MM.1S (cell line): ENCODE measurements at regions not wholly inside any gene's neighbourhood (a gene's known extent, or its start where the extent isn't known, plus 50 kb on each side); places are given as distances from the start of the nearest gene placed in this dataset.

Experiments used
- DNase-seq: peaks from one replicate; pipeline ENCODE4 v3.0.0-alpha.2; 2015
- H2AFZ ChIP-seq: fragments of 300-600 bp; sonication (generic); 2 replicates; pipeline ENCODE4 v1.6.0; 2016; ENCODE audit warnings: antibody characterized with exemption, low read length
- H3F3A ChIP-seq: fragments of 300-600 bp; sonication (generic); 2 replicates; pipeline ENCODE4 v1.6.1; 2016; ENCODE audit warnings: mild to moderate bottlenecking, antibody characterized with exemption, low read length, moderate library complexity, mixed read lengths; ENCODE audit not compliant: insufficient read depth
- H3K27ac ChIP-seq: fragments of 300-600 bp; sonication (generic); 2 replicates; pipeline ENCODE4 v1.5.1; 2016; ENCODE audit warnings: mild to moderate bottlenecking, low read length
- H3K27me3 ChIP-seq: fragments of 300-600 bp; sonication (generic); replicated peaks from 2 replicates; pipeline ENCODE4 v1.6.0; 2016; ENCODE audit warnings: low read length; ENCODE audit not compliant: insufficient read depth
- H3K36me3 ChIP-seq: fragments of 300-600 bp; sonication (generic); replicated peaks from 2 replicates; pipeline ENCODE4 v1.6.1; 2016; ENCODE audit warnings: mild to moderate bottlenecking, low read length, mixed read lengths; ENCODE audit not compliant: insufficient read depth
- H3K4me1 ChIP-seq: fragments of 300-600 bp; sonication (generic); 2 replicates; pipeline ENCODE4 v1.6.1; 2016; ENCODE audit warnings: low read length, mixed read lengths
- H3K4me2 ChIP-seq: fragments of 300-600 bp; sonication (generic); 2 replicates; pipeline ENCODE4 v1.6.0; 2016; ENCODE audit warnings: low read depth, low read length
- H3K4me3 ChIP-seq: fragments of 300-600 bp; sonication (generic); 2 replicates; pipeline ENCODE4 v1.5.1; 2016; ENCODE audit warnings: low read length, mixed read lengths
- H3K79me2 ChIP-seq: fragments of 300-600 bp; sonication (generic); 2 replicates; pipeline ENCODE4 v1.6.1; 2016; ENCODE audit warnings: mixed run types, low read length, mixed read lengths
- H3K9ac ChIP-seq: fragments of 300-600 bp; sonication (generic); 2 replicates; pipeline ENCODE4 v1.6.1; 2016; ENCODE audit warnings: low read length, mixed read lengths
- H3K9me2 ChIP-seq: fragments of 300-600 bp; sonication (generic); replicated peaks from 2 replicates; pipeline ENCODE4 v1.6.1; 2016; ENCODE audit warnings: mild to moderate bottlenecking, low read length, mixed read lengths; ENCODE audit not compliant: insufficient read depth
- H3K9me3 ChIP-seq: fragments of 300-600 bp; sonication (generic); replicated peaks from 2 replicates; pipeline ENCODE4 v1.6.1; 2016; ENCODE audit warnings: mild to moderate bottlenecking, low read length, mixed read lengths; ENCODE audit not compliant: insufficient read depth
- H4K20me1 ChIP-seq: fragments of 300-600 bp; sonication (generic); 2 replicates; pipeline ENCODE4 v1.6.1; 2016; ENCODE audit warnings: mild to moderate bottlenecking, low read length, moderate library complexity, mixed read lengths; ENCODE audit not compliant: insufficient read depth
- EZH2 ChIP-seq: fragments of 300-600 bp; sonication (generic); optimal IDR thresholded peaks from 2 replicates; pipeline ENCODE3; 2017; ENCODE audit warnings: low read depth, mild to moderate bottlenecking, antibody characterized with exemption, low read length, mixed read lengths
- EZH2phosphoT487 ChIP-seq: fragments of 300-600 bp; sonication (generic); IDR thresholded peaks from 2 replicates; pipeline ENCODE4 v1.6.1; 2018; ENCODE audit warnings: antibody characterized with exemption, low read length
- TF ChIP-seq, protein P1 (sequence below): fragments of 300-600 bp; sonication (generic); IDR thresholded peaks from 2 replicates; pipeline ENCODE4 v1.5.1; 2016; ENCODE audit warnings: antibody characterized with exemption, low read length, mixed read lengths

DNA sequence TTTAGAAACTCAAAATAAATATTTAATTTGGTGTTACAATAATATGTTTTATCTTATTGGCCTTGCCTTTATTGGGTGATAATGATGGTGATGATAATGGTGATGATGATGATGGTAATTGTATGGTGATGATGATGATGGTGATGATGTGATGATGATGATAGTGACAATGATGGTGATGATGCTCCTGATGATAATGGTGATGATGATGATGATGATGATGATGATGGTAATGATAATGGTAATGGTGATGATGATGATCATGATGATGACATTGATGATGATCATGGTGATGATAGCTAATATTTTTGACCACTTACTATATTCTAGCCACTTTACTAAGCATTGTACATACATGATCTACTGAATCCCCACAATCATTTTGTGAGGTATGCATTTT is 1548.6 kb upstream of the TMEM132C start:
- DNase-seq: no peak

DNA sequence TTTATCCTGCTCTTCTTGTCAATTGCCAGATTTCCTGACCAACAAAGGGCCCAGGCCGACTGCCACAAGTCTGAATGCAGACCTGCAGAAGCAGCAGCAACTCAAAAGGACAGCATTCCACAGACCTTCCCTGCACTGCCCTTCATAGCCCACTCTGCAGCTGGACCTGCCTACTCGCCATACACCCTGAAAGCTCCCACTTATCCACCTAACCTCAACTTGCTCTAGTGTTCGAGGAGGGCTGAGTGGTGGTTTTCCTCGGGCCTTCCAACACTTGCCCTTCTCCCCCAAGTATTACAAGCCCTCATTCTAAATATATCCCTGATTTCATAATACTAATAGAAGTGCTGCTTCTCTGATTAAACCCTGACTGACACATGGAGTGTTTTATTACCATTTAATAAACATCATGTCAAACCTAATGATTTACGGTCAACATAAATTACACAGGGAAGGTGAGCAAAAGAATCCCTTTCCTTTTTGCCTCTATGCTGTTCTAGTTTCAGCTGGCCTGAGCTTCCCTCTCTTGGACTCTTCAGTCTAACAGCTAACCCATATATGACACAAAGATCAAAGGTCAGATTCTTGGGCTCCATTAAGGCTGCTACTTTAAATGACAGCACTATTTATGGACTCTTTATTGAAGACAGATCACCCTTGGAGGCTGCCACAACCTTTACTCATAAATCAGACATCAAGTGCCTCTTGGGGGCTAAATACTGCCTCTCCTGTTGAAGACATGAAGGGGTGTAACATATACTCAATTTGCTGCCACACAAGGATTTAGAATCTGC is 1546.9 kb upstream of the TMEM132C start:
- Histone ChIP-seq H3K4me3 (no peak overlapping the region), H3K4me1 (no peaks in the 10 kb centered on the region), H2AFZ (no peak overlapping the region), H4K20me1 (no peaks in the 10 kb centered on the region), H3K9me2 (no peaks in the 10 kb centered on the region), H3K27me3 (no peaks in the 10 kb centered on the region), H3K9me3 (no peaks in the 10 kb centered on the region), H3K4me2 (no peak overlapping the region), H3K27ac (no peak overlapping the region), H3K79me2 (no peaks in the 10 kb centered on the region), H3F3A (no peaks in the 10 kb centered on the region), H3K36me3 (no peaks in the 10 kb centered on the region), H3K9ac (no peak overlapping the region)
- DNase-seq: no peak
- TF ChIP-seq EZH2phosphoT487 (no peak), EZH2 (no peak)
- TF ChIP-seq, protein P1, sequence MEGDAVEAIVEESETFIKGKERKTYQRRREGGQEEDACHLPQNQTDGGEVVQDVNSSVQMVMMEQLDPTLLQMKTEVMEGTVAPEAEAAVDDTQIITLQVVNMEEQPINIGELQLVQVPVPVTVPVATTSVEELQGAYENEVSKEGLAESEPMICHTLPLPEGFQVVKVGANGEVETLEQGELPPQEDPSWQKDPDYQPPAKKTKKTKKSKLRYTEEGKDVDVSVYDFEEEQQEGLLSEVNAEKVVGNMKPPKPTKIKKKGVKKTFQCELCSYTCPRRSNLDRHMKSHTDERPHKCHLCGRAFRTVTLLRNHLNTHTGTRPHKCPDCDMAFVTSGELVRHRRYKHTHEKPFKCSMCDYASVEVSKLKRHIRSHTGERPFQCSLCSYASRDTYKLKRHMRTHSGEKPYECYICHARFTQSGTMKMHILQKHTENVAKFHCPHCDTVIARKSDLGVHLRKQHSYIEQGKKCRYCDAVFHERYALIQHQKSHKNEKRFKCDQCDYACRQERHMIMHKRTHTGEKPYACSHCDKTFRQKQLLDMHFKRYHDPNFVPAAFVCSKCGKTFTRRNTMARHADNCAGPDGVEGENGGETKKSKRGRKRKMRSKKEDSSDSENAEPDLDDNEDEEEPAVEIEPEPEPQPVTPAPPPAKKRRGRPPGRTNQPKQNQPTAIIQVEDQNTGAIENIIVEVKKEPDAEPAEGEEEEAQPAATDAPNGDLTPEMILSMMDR: no peak

More for the DNA sequence above, 1548.6 kb upstream of the TMEM132C start:
- no peaks in the 10 kb centered on the region for H3K4me1 ChIP-seq
- no peaks in the 10 kb centered on the region for H3K27me3 ChIP-seq
- no peak overlapping the region for H3K27ac ChIP-seq
- H3K9me2 ChIP-seq: no peaks in the 10 kb centered on the region
- H3K9ac ChIP-seq: no peak overlapping the region
- no peaks in the 10 kb centered on the region for H3K36me3 ChIP-seq
- TF ChIP-seq EZH2 (no peak), EZH2phosphoT487 (no peak)
- TF ChIP-seq, protein P1: no peak
- H3F3A ChIP-seq: no peaks in the 10 kb centered on the region
- H3K79me2 ChIP-seq: no peaks in the 10 kb centered on the region
- no peaks in the 10 kb centered on the region for H4K20me1 ChIP-seq
- no peak overlapping the region for H3K4me3 ChIP-seq
- H3K9me3 ChIP-seq: no peaks in the 10 kb centered on the region
- no peak overlapping the region for H2AFZ ChIP-seq
- H3K4me2 ChIP-seq: no peak overlapping the region

DNA sequence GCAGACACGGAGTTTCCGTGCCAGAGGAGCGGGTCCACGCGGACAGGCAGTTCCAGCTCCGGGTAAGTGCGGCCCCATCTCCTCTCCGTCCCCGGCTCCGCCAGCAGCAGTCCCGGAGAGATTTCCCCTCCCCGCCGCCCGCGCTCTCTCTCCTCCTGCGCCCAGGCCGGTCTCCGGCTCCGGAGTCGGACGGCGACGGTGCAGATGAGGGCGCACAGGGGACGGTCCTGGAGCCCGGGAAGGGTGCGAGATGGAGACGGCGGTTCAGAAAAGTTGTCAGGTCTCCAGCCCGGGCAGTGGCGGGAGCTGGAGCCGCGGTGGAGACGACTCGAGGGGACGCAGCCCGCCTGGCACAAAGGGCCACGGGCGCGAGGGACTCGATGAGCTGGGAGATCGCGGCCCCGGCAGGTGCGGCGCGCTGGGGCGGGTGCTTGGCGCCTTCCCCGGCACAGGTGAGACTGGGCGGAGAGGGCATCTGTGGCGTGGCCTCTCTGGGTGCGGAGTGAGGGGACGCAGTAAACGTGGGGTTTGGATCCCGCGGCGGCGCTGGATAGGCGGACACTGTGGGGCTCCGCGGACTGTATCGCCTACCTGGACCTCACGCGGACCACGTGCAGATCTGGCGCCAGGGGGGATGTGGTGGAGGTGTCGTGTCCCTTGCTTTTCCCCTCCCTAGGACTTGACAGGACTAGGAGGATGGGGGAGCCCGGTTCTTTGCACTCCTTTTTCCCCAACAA is 1540.3 kb upstream of the TMEM132C start:
- Histone ChIP-seq H3K27me3 (no peaks in the 10 kb centered on the region), H2AFZ (no peak overlapping the region), H3K36me3 (no peaks in the 10 kb centered on the region), H3K4me1 (no peaks in the 10 kb centered on the region), H3K4me3 (no peak overlapping the region), H3K9ac (no peak overlapping the region), H3K4me2 (no peak overlapping the region), H3K9me3 (no peaks in the 10 kb centered on the region), H3F3A (no peaks in the 10 kb centered on the region), H3K79me2 (no peaks in the 10 kb centered on the region), H4K20me1 (no peaks in the 10 kb centered on the region), H3K27ac (no peak overlapping the region), H3K9me2 (no peaks in the 10 kb centered on the region)
- TF ChIP-seq EZH2phosphoT487 (no peak), EZH2 (no peak)
- TF ChIP-seq, protein P1: no peak
- DNase-seq: no peak
